ENCODE measurements at regions not wholly inside any gene's neighbourhood (a gene's known extent, or its start where the extent isn't known, plus 50 kb on each side); places are given as distances from the start of the nearest gene placed in this dataset.

GRCh38 chr12:86331012-86331411 is 74.8 kb upstream of the MGAT4C start:
- no peak for DNase-seq

- DNase-seq, result no peak
These were observed 56.0 kb upstream of the MGAT4C start for GRCh38 chr12:86312232-86312631.
